Left ventricle myocardium superior (tissue), 1 donor: ENCODE measurements at regions not wholly inside any gene's neighbourhood (a gene's known extent, or its start where the extent isn't known, plus 50 kb on each side); places are given as distances from the start of the nearest gene placed in this dataset.
"Not testable (repeated sequence)": the region's sequence is repeated elsewhere in the genome, so short reads cannot be mapped to it uniquely, and the experiment has no call there.

ENCODE experiments used
- ATAC-seq: fragments of 200-7000 bp; cut with Tn5 transposase; one replicate; pipeline ENCODE4 v1.9.1; 2020; ENCODE audit warnings: mild to moderate bottlenecking, moderate library complexity
- DNase-seq: peaks from one replicate; pipeline ENCODE4 v3.0.0-alpha.2; 2020
- intact Hi-C: fragments of 100-400 bp; cut with micrococcal nuclease; formaldehyde crosslinking; loops from one replicate; pipeline ENCODE4 v1.11.0; 2022
- donor health status: DM: no; HTN: yes; CAD: no; lungs with severe emphysema.

GRCh38 chr22:47860907-47861306 lies 1098.5 kb downstream of the TBC1D22A start:
- intact Hi-C loops, ATAC-seq, DNase-seq: not testable (repeated sequence)

DNA sequence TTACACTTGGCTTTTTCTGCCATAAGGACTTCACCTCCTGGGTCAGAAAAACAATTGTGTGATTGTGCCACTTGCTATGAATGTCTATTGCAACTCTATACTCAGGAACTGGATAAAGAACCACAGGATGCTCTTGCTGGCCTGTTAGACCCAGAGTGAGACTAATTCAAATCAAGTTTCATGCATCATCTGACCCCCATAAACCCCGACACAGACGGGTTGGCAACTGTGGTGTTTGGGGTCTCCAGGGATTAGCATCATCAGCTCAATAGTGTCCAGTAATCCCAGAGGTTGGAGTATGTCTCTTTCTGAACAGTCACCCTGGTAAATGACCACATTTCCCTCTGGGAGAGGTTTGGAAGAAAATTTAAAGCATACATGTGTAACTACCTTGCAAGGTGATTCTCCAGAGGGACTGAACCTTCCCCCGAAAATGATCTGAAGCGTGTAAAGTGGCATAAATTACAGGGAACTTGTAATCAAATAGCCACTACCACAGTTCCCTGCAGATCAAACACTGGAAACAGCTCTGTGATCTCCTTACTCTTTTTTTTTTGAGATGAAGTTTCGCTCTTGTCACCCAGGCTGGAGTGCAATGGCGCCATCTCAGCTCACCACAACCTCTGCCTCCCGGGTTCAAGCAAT lies 1097.6 kb downstream of the TBC1D22A start:
- intact Hi-C loops = no loop called here
- DNase-seq (no peak), ATAC-seq (no peak)

- ATAC-seq = no peak
- DNase-seq = no peak
- intact Hi-C loops = no loop called here
Observed at GRCh38 chr22:47858773-47859306, 1096.4 kb downstream of the TBC1D22A start.

- no peak for DNase-seq
- ATAC-seq = no peak
- intact Hi-C loops = no loop called here
Observed at GRCh38 chr22:47854680-47855079, 1092.2 kb downstream of the TBC1D22A start.

DNA sequence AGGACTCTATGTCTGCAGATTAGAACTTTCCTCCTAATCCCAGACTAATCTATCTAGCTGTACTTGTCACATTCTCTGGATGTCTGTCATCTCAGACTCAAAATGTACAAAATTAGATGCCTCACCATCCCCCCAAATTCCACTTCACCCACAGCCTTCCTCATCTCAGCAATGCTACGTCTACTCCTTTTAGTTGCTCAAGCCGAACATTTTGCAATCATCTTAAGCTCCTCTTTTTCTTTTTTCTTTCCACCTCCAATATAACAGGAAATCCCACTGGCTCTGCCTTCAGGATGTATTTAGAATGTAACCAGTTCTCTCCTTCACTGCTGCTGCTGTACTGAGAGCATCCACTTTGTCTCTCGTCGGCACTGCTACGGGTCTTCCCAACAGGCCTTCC lies 1091.8 kb downstream of the TBC1D22A start:
- no peak for DNase-seq
- intact Hi-C loops = no loop called here
- ATAC-seq = no peak

- ATAC-seq (no peak), DNase-seq (no peak)
- intact Hi-C loops = no loop called here
Observed at GRCh38 chr22:47853750-47854149, 1091.3 kb downstream of the TBC1D22A start.

GRCh38 chr22:47851586-47851985 lies 1089.1 kb downstream of the TBC1D22A start:
- ATAC-seq (no peak), DNase-seq (no peak)
- intact Hi-C loops = no loop called here

DNA sequence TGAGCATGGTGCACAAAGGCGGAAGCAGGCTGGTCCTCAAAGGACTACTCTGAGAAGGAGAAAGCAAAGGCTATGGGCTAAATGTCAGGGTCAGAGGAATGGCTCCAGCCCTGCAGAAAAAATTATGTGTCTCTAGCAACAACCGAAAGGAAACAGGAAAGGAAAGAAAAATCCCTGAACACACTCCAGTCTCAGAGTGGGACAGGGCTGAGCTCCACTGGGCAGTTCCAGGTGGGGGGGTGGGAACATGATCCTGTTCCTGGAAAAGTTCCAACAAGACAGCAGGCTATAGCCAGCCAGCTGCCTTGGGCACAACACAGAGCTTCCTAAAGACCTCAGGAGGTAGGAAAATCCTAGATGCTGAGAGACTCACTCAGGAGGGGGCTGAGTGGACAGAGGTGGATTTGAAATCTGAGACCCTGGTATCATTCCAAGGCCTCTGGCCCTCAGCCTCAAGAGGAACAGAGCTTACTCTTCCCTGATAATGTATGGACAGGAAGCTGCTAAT lies 1088.2 kb downstream of the TBC1D22A start:
- DNase-seq (no peak), ATAC-seq (no peak)
- intact Hi-C loops = no loop called here

DNA sequence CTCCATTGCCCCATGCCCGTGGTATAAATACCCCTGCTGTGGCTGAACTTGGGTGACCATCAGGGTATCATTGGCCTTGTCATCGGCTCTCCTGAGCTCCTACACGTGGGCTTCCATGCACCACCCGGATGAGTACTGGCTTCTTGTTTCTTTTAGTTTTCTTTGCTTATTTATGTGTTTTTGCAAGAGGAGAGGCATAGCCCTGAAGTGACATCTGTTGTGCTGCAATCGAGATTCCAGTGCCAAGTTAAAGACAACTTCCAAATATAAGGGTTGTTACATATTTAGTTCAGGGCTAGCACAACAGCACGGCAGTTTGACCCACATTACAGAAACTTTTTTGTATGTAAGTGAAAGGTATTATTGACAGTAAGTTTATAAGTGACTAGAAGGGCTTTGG lies 1087.1 kb downstream of the TBC1D22A start:
- ATAC-seq (no peak), DNase-seq (no peak)
- intact Hi-C loops = no loop called here

- no peak for ATAC-seq
- intact Hi-C loops = no loop called here
Observed at GRCh38 chr22:47848184-47848920, 1085.9 kb downstream of the TBC1D22A start.

GRCh38 chr22:47847131-47847890 lies 1084.9 kb downstream of the TBC1D22A start:
- intact Hi-C loops = no loop called here
- no peak for DNase-seq

More at GRCh38 chr22:47848184-47848920, 1085.9 kb downstream of the TBC1D22A start:
- DNase-seq = no peak

GRCh38 chr22:47846206-47846605 lies 1083.8 kb downstream of the TBC1D22A start:
- no peak for ATAC-seq
- intact Hi-C loops = no loop called here
- no peak for DNase-seq

More at GRCh38 chr22:47847131-47847890, 1084.9 kb downstream of the TBC1D22A start:
- ATAC-seq = no peak

DNA sequence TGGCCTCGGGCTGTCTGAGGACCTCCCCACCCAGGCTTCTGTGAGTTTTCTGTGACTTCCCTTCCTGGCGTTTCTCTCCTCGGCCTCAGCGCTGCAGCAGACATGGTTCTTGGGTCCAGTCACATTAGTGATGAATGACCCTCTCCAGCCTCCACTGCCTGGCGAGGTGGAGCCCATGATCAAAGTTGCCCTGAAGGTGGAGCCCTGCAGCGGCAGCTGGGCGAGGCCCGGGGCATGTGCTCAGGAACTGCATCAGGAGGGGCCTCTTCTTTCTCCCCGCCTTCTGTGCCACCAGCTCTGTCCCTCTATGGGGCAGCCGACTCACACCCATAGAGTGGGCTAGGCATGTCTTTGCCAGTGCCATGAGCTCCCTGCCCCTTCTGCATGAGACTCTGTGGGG lies 1079.7 kb downstream of the TBC1D22A start:
- DNase-seq (no peak), ATAC-seq (no peak)
- intact Hi-C loops = no loop called here

DNA sequence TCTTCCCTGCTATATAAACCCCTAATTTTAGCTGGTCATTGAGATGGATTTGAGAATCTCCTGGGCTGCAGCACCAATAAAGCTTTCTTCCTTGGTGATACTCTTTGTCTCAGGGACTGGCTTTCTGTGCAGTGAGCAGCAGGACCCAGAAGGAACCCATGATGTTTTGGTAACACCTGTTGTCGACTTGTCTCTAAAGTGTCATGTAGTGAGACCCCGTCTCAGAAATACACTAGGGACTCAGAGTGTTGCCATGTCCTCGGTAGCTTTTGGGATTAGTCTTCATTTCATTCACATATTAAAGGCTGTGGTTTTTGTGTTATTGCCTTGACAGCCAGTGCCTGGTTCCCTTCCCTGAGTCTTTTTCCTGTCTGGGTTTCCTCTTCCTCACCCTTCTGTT lies 1078.7 kb downstream of the TBC1D22A start:
- intact Hi-C loops = no loop called here
- ATAC-seq (no peak), DNase-seq (no peak)

DNA sequence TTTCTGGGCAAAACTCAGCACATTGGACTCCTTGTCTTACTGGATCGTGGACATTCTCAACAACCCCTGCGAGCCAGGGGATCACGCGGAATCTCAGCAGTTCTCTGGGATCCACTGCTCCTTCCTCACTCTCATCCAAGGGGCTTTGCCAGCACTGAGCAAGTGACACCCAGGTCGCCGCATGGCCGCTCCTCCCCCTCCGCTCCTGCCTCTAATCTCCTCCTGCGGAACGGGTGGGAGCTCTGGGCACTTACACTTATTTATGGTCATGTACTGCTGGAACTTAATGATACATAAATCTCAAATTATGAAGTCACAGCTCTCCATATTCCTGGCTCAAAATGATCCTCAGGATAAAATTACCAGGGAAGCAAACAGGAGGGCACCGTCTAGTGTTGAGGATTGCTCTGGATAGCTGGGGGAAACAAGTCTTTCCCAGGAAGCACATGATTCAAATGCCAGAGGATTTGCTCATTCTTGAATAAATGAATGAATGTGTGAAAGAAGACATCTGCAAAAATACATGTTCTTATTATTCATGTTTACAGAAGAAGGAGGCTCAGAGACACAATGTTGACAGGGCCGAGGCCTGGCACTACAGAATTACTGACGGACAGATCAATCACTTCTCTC lies 1077.3 kb downstream of the TBC1D22A start:
- intact Hi-C loops = no loop called here
- DNase-seq = no peak
- ATAC-seq = no peak

- ATAC-seq (no peak), DNase-seq (no peak)
- intact Hi-C loops = no loop called here
Observed at GRCh38 chr22:47837703-47838102, 1075.3 kb downstream of the TBC1D22A start.

DNA sequence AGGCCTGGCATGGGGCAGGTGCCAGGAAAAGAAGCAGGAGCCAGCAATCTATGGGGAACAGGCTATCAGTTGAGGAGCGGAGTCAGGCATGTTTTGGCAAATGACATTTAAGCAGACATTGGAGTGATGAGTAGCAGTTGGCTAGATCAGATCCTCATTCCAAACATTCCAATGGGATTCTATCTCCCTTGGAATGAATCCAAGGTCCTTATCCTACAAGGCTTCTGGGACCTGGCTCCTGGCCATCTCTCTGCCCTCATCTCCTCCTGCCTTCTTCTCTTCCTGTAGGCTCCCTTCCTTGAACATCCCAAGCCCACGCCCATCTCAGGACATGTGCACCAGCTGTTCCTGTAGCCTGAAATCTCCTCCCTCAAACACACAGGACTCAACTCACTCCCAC lies 1074.5 kb downstream of the TBC1D22A start:
- ATAC-seq (no peak), DNase-seq (no peak)
- intact Hi-C loops = no loop called here

- ATAC-seq (no peak), DNase-seq (no peak)
- intact Hi-C loops = no loop called here
Observed at GRCh38 chr22:47835726-47836125, 1073.3 kb downstream of the TBC1D22A start.

GRCh38 chr22:47826016-47826415 lies 1063.6 kb downstream of the TBC1D22A start:
- DNase-seq = no peak
- intact Hi-C loops = no loop called here
- no peak for ATAC-seq
